ENCODE measurements at regions not wholly inside any gene's neighbourhood (a gene's known extent, or its start where the extent isn't known, plus 50 kb on each side); places are given as distances from the start of the nearest gene placed in this dataset.

DNA sequence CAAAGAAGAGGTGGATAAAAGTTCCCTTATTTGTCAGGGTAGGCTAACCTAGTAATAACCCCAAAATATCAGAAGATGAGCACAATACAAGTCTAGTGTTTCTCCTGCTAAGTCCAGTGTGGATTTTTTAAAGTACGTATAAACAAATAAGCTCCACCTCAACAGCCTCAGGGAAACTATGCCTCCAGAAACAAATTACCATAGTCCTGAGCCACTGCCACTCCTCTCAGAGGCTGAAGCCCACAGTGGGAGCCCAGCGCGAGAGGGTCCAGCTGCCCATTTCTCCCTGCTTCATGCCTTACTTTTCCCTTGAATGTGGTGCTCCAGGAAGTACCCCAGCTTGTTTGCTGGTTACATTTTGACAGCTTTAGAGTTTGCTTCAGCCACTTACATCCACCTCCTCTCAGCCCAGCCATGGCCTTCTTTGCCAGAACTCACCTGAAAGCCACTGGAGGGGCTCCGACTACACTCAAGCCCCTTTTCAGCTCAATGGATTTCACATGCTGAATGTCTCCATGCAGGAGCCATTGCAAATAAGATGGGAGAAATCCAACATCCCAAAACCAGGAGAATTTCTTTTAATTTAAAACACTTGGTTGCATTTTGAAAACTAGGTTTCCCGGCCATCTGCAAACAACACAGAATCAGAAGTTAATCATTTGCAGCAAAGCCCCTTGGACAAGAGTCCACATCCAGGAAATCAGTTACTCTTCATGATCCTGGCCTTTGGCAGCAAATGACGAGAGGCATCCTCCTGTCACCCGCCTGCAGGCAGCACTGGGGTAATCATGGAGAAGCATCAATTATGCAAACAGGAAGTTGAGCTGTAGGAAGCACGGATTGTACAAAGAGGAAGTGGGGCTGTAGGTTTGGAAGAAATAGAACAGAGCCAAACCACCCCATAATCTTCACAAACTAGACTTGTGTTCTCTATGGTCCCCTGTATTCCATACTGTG is 138.1 kb downstream of the HERPUD2 start:
- TF ChIP-seq, protein P1, sequence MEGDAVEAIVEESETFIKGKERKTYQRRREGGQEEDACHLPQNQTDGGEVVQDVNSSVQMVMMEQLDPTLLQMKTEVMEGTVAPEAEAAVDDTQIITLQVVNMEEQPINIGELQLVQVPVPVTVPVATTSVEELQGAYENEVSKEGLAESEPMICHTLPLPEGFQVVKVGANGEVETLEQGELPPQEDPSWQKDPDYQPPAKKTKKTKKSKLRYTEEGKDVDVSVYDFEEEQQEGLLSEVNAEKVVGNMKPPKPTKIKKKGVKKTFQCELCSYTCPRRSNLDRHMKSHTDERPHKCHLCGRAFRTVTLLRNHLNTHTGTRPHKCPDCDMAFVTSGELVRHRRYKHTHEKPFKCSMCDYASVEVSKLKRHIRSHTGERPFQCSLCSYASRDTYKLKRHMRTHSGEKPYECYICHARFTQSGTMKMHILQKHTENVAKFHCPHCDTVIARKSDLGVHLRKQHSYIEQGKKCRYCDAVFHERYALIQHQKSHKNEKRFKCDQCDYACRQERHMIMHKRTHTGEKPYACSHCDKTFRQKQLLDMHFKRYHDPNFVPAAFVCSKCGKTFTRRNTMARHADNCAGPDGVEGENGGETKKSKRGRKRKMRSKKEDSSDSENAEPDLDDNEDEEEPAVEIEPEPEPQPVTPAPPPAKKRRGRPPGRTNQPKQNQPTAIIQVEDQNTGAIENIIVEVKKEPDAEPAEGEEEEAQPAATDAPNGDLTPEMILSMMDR (IDR thresholded peaks at IDR 0.05) = no peak
- TF ChIP-seq EP300 (IDR thresholded peaks at IDR 0.05) (no peak), POLR2A (IDR thresholded peaks at IDR 0.05) (no peak)
